ENCODE measurements at regions not wholly inside any gene's neighbourhood (a gene's known extent, or its start where the extent isn't known, plus 50 kb on each side); places are given as distances from the start of the nearest gene placed in this dataset.

DNA sequence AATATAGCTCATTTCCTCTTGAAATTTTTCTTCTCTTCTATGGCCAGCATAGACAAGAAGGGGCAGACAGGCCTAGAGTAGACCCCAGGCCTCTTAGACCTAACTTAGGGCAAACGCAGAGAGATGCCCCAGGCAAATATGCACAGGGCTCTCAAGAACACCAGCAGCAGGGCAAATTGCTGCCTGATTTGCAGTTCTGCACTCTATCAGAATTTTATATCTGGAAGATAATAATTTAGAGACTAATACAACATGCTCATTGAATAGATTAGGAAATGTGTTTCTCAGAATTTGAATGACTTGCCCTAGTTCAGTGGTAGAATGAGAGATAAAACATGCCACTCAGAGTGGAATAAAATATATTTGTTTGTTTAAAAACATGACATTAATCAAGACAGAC lies 200.4 kb upstream of the ADGRL2 start:
- TF ChIP-seq, protein P1, sequence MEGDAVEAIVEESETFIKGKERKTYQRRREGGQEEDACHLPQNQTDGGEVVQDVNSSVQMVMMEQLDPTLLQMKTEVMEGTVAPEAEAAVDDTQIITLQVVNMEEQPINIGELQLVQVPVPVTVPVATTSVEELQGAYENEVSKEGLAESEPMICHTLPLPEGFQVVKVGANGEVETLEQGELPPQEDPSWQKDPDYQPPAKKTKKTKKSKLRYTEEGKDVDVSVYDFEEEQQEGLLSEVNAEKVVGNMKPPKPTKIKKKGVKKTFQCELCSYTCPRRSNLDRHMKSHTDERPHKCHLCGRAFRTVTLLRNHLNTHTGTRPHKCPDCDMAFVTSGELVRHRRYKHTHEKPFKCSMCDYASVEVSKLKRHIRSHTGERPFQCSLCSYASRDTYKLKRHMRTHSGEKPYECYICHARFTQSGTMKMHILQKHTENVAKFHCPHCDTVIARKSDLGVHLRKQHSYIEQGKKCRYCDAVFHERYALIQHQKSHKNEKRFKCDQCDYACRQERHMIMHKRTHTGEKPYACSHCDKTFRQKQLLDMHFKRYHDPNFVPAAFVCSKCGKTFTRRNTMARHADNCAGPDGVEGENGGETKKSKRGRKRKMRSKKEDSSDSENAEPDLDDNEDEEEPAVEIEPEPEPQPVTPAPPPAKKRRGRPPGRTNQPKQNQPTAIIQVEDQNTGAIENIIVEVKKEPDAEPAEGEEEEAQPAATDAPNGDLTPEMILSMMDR (IDR thresholded peaks at IDR 0.05), result no peak
- TF ChIP-seq POLR2A (IDR thresholded peaks at IDR 0.05), result no peak
